GM21529 (cell line): ENCODE measurements at regions not wholly inside any gene's neighbourhood (a gene's known extent, or its start where the extent isn't known, plus 50 kb on each side); places are given as distances from the start of the nearest gene placed in this dataset.

Experiments used
- ATAC-seq: cut with Tn5 transposase; IDR thresholded peaks from one replicate; pipeline ENCODE4 v1.9.1; 2021; ENCODE audit not compliant: unreplicated experiment

DNA sequence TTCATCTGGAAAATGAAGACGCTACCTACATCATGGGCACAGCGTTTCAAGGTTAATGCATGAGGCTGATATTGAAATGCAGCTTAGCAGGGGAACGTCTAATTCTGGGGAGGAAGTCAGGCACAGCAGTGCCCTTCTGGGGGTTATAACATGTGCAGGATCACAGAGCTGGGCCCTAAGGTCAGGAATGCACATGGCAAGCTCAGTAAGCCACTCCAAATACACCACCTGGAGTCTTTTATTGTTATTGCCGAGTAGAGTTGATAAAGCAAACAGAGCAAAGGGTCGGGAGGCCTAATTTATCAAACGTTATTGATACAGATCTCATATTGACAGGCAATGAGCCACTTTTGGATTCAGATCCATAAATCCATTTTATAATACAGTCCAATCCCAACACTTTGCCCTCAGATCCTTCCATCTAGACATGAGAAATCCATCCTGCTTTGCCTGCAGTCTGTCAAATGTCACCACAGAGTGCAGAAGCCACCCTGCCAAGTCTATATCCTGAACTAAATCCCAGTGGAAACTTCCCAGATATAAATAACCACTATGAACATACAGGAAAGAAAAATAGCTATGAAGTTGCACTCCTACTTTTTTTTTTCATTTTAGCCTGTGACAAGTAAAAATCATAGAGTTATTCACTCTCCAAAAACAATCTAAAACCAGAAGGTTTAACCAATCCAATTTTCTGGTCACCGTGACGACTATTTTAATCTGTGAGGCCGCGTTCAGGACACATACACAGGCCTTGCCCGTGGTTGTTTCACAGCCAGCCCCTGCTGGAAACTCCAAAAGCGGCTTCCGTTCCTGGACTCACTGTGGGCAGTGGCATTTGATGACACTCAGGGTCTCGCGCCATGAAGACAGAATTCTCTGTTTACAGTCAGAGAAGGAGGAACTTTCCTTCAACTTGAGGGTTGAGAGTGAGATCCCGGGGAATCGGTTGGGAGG, 335.4 kb downstream of the DHX15 start:
- ATAC-seq, result no peak

DNA sequence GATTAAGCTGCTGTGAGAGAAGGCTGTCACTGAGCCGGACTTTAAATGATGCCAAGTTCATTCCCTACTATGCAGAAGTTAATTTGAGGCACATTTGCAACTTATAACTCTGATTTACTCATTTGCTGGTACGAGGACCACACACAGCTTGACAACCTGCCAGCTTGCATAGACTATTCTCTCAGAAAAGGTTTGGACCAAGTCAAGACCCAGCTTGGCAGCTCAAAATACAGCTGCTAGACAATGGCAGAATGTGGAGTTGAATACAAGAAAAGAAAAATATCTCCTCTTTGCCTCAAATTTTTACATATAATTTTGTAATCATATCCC, 338.9 kb downstream of the DHX15 start:
- ATAC-seq, result no peak

DNA sequence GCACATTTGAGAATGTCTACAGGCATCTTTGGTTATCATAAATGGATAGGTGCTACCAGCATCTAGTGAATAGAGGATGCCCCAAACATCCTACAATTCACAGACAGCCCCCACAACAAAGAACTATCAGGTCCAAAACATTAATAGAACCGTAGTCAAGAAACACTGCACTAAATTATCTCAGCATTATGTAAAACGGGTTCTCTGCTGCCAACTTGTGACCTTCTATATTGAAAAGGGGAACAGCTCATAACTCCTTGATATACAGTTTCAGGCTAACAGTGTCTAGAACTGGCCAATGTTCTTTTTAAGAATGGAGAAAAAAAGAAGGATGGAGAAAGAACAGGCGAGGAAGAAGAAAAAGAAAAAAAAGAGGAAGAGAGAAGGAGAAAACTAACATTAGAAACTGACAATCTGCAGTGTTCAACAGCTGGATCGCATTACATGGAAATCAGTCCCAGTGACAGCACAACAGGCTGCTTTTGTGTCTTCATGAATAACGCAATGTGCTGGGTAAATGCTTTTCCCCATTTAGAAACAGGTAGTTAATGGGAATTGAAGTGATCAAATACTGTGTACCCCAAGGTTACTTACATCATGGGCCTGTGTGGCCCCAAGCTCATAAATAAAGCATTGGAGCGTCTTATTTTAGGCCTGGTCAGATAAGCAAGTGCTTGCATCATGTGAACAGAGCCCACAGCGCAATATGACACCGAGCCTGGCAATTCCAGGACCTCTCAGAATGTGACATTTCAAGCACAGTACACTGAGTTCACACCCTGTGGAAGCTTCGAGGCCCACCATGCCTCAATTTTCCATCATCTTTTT, 339.5 kb downstream of the DHX15 start:
- no peak for ATAC-seq

DNA sequence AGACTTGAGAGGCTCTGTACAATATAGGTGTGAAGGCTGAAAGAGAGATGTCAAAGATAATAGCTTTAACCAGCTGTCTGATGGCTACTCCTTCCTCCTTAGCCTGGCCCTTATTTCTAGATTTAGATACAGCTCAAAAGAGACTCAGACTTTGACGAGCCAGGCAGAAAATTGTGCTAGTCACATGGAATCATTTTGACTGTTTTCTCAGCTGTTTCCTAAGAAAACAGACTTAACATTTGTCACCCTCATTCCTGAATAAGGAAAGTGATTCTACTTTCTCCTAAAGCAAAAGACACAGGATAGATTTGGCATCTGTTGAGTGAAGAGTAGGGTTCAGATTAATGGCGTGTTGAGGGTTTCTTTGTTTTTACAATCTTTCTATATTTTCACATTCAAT, 340.7 kb downstream of the DHX15 start:
- no peak for ATAC-seq

DNA sequence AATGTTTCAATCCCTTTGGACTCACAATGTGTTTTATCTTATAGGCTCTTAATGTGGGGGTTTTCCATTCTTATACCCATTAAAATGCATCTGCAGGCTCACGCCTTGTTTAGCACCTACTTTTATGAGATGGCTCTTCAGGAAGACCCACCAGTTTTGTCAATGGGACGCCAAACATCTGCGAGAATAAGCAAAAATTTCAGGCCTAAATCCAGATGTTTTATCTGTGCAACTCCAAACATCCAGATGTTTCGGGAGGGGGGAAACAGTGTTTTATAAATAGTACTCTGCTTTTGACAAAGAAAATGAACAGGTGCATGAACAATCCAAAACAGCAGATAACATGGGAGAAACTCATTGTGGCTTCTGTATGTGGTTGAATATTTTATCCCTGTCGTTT, 342.8 kb downstream of the DHX15 start:
- no peak for ATAC-seq

DNA sequence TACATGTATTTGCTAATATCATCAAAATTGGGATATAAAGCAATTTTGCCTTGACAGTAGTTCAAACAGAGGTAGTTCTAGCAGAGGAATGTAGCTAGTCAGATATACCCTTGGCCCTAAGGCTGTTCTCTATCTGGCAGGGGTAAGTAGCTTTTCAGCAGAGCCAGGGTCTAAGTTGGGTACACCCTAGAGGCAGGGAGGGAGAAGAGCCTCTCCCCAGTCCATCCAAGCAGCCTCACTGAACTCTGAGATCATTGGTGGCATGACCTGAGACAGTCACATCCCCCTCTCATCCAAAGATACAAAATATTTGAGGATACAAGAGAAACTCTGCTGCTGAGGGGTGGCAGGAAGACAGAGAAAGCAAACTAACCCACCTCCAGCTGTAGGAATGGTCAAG, 343.7 kb downstream of the DHX15 start:
- no peak for ATAC-seq

DNA sequence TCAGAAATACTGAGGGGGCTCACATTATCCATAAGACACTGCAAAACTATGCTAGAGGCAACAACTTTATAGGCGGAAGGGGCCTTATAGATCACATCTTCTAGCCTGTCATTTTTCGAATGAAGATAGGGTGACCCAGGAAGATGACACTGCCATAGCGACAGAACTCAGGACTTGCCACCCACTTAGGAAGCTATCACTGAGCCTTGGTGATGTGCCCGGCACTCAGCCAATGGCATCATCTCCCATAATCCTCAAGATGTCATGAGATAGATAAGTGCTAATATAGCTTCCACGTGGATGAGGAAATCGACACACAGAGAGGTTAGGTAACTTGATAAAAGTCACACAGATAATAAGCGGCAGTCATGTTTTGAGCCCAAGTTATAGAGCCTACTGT, 346.6 kb downstream of the DHX15 start:
- ATAC-seq, result no peak

DNA sequence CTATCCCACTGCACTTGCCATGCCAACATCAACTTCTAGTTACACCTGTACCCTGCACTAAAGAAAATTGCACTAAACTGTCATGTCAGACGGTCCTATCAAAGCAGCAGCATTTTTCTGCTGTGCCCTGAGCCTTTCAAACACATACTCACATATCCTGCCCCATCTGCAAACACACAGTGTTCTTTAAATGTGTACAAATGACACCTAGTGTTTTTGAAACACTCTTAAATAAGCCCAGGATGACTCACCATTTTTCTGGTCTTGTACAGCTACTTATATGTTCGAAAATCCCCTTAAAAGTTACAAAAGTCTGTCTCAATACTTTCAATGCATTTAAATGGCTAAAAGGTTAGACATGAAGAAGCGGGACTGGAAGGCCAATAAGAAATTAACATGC, 346.7 kb upstream of the PPARGC1A start:
- ATAC-seq, result no peak

DNA sequence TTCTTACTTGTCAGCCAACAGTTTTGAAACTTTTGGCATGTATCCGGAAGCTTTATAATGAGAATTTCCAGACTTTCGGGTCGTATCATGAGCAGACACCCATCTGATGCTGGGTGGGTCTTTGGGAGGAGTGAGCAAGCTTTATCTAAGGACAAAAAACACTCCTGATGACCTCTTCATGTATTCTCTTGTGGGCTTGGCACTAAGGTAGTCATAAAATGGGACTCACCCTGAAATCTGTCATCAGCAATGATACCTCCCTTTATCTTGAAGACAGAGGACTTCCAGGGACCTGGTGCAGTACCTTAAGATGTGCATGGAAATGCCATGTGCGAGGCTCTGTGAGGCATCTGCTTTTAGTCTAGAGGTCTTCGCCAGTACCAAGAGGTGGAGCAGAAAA, 346.3 kb upstream of the PPARGC1A start:
- no peak for ATAC-seq

DNA sequence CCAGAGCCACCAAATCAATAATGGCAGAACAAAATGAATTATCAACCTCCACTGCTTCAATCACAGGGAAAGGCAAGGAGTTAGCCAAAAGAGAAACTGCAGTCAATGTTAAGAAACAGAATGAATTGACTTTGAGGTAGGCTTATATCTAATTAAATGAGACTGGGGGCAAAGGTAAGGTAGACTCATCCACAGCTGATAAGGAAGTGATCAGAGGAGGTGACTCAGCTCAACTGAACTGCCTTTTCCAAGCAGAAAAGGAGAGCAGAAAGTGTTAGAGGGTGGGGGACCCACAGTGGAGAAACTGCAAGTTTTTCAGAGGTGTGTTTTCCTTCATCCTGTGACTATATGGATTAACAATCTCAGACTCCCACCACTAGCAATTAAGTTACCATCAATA, 345.8 kb upstream of the PPARGC1A start:
- no peak for ATAC-seq

DNA sequence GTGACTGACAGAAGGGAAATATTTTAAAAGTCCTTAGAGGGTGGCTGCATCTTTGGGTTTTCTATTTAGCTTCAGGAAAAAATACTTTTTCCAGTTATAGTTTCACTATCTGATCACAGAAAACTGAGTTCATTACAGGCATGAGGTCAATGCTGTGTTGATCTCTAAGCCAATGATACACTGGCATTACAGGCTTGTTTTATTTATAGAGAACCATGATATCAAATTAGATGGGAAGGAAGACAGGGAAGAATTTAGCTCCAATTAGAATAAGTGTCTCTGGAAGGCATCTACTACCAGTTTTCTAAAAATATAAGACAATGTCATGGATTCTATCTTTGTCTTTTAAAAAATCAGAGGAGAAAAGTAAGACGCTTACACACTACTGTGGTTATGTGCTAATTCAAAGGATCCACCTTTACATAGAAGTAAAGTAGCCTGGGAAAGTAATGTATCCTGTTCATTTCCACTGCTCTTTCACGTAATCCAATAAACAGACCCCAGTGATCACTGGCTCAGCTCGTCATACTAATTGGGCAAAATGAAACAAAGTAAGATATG, 344.5 kb upstream of the PPARGC1A start:
- ATAC-seq, result no peak

DNA sequence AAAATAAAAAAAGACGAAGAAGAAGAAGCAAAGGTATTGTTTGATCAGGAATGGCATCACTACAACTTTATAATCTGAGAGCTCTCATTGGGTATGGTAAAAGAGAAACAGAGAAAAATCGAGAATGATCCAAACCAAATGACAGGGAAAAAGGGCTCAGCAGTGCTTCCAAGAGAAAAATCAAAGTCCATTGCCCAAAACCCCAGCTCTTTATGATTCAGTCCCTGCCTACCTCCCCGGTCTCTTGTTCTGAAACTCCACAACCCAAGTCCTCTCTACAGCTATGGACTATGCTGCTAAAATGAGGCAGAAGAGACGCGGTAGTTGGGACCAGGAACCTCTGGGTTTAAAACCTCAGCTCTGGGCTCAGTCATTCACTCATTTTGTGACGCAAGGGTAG, 341.1 kb upstream of the PPARGC1A start:
- no peak for ATAC-seq

DNA sequence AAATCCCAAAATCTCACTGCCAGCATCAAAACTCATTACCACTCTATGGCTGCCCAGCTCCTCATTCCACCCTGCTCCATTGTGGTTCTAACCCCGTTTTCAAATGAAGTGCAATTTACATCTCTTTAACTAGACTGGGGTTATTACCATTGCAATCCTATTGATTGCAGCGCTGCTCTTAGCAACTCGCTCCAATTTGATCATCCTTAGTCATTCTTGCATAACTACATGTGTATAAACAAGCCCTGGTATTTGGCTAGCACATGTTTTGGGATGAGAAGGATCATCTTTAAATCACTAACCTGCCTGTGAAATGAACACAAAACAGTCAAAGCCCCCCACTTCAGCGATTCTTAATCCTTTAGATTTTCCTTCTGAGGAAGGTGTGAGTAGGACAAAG, 340.1 kb upstream of the PPARGC1A start:
- no peak for ATAC-seq

DNA sequence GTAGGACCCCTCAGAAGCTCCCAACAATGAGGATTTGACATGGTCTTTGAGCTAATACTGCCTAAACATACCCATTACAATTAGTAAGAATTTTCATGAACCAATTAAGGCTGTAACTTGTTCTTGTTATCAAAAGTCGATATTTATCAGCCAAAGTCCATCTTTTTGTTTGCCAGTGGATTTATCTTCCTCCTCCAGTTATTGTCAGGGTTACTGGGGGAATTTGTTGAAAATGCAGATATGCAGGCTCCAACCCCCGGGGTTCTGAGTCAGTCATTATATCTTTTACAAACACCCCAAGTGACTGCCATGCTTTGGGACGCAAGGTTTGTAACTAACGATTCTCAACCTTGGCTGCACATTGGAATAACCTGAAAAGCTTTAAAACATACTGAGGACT, 338.8 kb upstream of the PPARGC1A start:
- no peak for ATAC-seq

DNA sequence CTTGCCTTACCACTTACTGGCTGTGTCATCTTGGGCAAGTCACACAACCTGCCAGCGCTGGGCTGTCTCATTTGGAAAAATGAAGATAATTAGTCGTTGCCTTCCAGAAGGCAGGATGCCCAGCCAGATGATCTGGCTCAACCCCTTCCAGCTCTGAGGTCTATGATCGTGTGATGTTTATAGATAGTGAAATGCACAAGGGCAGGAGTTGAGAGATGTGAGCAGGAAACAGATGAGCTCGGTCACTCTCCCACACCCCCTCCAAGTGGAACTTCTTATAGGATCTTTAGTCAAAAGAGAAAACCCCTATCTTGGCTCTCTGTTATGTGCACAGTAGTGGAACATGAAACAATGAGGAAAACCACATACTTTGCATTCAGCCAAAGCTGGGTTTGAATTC, 336.8 kb upstream of the PPARGC1A start:
- no peak for ATAC-seq

DNA sequence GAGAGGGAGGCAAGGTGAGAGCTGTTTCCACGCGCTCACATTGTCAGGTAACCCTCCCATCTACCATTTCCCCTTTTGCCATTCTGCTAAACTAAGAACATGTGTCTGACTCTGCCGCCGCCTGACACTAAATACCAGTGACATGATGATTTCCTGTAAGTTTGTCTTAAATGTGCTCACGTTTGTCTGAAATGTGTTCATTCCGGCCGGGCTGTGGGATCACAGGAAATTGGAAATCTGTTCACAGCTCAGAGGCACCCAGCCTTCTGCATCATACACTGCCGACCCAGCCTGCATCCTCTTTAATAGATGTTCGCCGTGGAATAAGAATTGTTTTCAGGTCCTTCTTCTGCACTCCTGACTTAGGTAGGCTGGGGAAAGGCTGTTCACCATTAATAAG, 336.2 kb upstream of the PPARGC1A start:
- ATAC-seq, result no peak

DNA sequence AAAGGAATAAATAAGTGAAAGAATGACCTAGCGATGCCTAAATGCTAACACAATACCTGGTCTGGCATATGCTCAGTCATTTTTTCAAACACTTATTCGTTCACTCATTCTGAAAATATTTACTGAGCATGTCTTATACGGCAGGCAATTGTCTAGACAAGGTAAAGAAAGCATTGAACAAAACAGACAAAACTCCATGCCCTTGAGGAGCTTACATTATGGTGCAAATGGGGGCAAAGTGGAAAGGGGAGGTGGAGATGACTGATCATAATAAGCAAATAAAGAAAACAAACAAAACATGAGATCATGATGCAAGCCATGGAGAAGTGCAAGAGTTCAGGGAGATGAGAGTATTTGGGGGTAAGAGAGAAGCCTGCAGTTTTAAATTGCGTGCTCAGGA, 334.6 kb upstream of the PPARGC1A start:
- ATAC-seq, result no peak

DNA sequence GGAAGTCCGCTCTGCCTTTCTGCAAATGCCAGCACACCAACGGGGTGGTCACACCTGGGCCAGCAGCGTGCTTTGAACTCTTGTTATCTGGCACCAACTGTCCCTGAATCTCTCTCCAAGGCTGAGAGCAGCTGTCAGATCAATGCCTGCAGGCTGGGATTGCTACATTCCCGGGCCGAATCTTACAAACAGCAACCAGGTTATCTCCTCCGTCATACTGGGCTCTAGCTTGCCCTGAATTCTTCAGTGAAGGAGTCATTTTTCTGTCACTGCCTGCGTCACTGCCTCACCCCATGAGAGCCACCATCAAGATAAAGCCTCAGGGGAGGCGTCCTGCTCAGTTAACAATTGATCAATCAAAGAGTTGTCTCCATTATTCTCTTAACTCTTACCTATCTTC, 329.4 kb upstream of the PPARGC1A start:
- no peak for ATAC-seq

DNA sequence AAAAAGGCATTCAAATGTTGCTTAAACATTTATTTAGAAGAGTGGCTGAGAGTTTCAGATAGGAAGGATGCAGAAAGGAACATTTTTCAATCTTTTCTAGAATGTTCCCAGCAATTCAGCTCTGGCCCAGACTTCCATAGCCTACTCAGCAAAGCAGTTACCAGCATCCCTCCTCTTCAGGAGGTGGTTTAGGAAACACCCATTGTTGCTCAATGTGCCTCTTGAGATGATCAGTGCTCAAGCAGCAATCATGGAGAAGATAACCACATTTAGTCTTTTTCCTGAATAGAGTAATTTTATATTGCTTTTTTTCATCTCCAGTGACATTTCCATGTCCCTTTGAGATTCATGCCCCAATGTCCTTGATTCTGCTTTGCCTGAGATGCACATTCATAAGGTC, 328.7 kb upstream of the PPARGC1A start:
- no peak for ATAC-seq

DNA sequence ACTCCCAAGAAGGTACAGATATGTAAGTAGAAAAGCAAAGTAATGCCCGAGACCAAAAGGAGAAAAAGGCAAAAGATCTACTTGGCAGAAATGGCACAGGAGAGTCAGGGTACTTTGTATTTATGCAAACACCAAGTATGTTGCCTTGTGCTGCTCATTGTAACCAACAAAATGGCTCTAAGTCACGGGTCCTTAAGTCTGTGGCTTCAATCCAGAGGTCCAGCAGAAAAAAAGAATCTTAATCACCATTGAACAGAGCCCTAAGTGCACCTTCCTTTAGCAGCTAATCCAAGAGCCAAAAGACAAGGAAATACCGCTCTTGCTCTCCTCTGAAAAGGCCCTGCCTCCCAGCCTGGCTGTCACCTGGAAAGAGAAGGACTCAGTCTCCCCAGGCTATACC, 324.9 kb upstream of the PPARGC1A start:
- no peak for ATAC-seq

DNA sequence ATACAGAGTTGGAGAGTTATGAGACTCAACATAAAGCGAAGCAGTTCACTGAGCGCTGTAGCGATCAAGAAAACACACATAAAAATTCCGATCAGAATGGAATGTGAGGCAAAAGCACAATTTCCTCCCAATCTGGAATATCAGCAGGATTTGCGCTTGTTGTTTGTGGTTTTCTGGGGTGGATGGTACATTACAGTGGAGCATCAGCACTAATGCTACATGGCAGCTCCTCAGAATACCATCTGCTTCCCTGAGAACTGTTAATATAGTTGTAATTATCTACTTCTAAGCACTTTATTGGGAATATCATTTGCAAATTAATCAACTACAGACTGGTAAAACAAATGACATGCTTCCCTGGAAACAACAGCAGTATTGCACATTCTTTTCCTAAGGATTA, 324.1 kb upstream of the PPARGC1A start:
- ATAC-seq, result no peak

DNA sequence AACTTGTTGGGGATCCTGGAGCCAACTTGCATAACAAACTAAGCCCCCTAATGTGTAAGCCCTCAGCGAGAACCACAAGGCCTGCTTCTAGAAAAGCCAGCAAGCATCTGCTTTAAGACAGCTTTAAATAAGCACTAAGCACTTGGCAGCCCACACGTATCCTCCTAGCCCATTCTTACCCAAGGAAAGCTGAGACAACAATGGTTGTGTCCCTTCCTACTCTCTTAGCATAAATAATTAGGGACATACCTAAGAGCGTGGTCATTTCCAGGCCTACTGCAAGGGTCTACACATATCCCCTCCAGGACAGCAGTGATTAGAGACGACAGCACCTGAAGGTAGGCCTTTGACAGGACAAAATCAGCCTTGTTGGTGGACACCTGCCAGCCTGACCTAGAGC, 322.8 kb upstream of the PPARGC1A start:
- ATAC-seq, result no peak
